ENCODE measurements at regions not wholly inside any gene's neighbourhood (a gene's known extent, or its start where the extent isn't known, plus 50 kb on each side); places are given as distances from the start of the nearest gene placed in this dataset.

GRCh38 chr7:113000316-113001020 is 86.2 kb downstream of the GPR85 start:
- CTCF ChIA-PET = no interaction called here
- ATAC-seq (no peak), DNase-seq (ENCODE audit: low spot score) (no peak)
- Mint-ChIP-seq H3K4me1 (peaks cover 6% of the 10 kb centered on the region; the same call in 1 of the 2 replicates), H3K36me3 (no peaks in the 10 kb centered on the region), H3K27me3 (ENCODE audit: low read depth) (no peaks in the 10 kb centered on the region), H3K4me3 (no peak overlapping the region), H3K9me3 (no peaks in the 10 kb centered on the region), H3K27ac (no peak overlapping the region)
- POLR2A ChIA-PET = no interaction called here
- no peak for TF ChIP-seq FOXJ3 (CRISPR knock-in tag; IDR thresholded peaks at IDR 0.05; ENCODE audit: borderline replicate concordance)
- TF ChIP-seq, protein P1, sequence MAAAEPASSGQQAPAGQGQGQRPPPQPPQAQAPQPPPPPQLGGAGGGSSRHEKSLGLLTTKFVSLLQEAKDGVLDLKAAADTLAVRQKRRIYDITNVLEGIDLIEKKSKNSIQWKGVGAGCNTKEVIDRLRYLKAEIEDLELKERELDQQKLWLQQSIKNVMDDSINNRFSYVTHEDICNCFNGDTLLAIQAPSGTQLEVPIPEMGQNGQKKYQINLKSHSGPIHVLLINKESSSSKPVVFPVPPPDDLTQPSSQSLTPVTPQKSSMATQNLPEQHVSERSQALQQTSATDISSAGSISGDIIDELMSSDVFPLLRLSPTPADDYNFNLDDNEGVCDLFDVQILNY (CRISPR knock-in tag; IDR thresholded peaks at IDR 0.05) = no peak
- TF ChIP-seq, protein P2, sequence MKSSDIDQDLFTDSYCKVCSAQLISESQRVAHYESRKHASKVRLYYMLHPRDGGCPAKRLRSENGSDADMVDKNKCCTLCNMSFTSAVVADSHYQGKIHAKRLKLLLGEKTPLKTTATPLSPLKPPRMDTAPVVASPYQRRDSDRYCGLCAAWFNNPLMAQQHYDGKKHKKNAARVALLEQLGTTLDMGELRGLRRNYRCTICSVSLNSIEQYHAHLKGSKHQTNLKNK (CRISPR knock-in tag; IDR thresholded peaks at IDR 0.05) = no peak
- no peak for TF ChIP-seq CREM (CRISPR knock-in tag; IDR thresholded peaks at IDR 0.05)
- TF ChIP-seq ZBTB43 (CRISPR knock-in tag; IDR thresholded peaks at IDR 0.05) = no peak
- TF ChIP-seq ERG (CRISPR knock-in tag; IDR thresholded peaks at IDR 0.05) = no peak
- TF ChIP-seq, protein P3, sequence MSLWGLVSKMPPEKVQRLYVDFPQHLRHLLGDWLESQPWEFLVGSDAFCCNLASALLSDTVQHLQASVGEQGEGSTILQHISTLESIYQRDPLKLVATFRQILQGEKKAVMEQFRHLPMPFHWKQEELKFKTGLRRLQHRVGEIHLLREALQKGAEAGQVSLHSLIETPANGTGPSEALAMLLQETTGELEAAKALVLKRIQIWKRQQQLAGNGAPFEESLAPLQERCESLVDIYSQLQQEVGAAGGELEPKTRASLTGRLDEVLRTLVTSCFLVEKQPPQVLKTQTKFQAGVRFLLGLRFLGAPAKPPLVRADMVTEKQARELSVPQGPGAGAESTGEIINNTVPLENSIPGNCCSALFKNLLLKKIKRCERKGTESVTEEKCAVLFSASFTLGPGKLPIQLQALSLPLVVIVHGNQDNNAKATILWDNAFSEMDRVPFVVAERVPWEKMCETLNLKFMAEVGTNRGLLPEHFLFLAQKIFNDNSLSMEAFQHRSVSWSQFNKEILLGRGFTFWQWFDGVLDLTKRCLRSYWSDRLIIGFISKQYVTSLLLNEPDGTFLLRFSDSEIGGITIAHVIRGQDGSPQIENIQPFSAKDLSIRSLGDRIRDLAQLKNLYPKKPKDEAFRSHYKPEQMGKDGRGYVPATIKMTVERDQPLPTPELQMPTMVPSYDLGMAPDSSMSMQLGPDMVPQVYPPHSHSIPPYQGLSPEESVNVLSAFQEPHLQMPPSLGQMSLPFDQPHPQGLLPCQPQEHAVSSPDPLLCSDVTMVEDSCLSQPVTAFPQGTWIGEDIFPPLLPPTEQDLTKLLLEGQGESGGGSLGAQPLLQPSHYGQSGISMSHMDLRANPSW (CRISPR knock-in tag; conservative IDR thresholded peaks at IDR 0.05; ENCODE audit: low read depth) = no peak
- TF ChIP-seq TCF7 (CRISPR knock-in tag; IDR thresholded peaks at IDR 0.05; ENCODE audit: low read depth) = no peak
- TF ChIP-seq, protein P4, sequence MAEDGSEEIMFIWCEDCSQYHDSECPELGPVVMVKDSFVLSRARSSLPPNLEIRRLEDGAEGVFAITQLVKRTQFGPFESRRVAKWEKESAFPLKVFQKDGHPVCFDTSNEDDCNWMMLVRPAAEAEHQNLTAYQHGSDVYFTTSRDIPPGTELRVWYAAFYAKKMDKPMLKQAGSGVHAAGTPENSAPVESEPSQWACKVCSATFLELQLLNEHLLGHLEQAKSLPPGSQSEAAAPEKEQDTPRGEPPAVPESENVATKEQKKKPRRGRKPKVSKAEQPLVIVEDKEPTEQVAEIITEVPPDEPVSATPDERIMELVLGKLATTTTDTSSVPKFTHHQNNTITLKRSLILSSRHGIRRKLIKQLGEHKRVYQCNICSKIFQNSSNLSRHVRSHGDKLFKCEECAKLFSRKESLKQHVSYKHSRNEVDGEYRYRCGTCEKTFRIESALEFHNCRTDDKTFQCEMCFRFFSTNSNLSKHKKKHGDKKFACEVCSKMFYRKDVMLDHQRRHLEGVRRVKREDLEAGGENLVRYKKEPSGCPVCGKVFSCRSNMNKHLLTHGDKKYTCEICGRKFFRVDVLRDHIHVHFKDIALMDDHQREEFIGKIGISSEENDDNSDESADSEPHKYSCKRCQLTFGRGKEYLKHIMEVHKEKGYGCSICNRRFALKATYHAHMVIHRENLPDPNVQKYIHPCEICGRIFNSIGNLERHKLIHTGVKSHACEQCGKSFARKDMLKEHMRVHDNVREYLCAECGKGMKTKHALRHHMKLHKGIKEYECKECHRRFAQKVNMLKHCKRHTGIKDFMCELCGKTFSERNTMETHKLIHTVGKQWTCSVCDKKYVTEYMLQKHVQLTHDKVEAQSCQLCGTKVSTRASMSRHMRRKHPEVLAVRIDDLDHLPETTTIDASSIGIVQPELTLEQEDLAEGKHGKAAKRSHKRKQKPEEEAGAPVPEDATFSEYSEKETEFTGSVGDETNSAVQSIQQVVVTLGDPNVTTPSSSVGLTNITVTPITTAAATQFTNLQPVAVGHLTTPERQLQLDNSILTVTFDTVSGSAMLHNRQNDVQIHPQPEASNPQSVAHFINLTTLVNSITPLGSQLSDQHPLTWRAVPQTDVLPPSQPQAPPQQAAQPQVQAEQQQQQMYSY (CRISPR knock-in tag; IDR thresholded peaks at IDR 0.05) = no peak
- TF ChIP-seq HMGA2 (CRISPR knock-in tag; IDR thresholded peaks at IDR 0.05) = no peak
- no peak for TF ChIP-seq TP53 (CRISPR knock-in tag; IDR thresholded peaks at IDR 0.05)
- TF ChIP-seq OVOL2 (CRISPR knock-in tag; IDR thresholded peaks at IDR 0.05; ENCODE audit: borderline replicate concordance) = no peak
- TF ChIP-seq, protein P5, sequence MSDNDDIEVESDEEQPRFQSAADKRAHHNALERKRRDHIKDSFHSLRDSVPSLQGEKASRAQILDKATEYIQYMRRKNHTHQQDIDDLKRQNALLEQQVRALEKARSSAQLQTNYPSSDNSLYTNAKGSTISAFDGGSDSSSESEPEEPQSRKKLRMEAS (CRISPR knock-in tag; IDR thresholded peaks at IDR 0.05) = no peak
- no peak for TF ChIP-seq FOXP1 (CRISPR knock-in tag; IDR thresholded peaks at IDR 0.05; ENCODE audit: borderline replicate concordance)
- TF ChIP-seq CREB1 (CRISPR knock-in tag; IDR thresholded peaks at IDR 0.05) = no peak
- TF ChIP-seq NR2C2 (CRISPR knock-in tag; IDR thresholded peaks at IDR 0.05) = no peak
- TF ChIP-seq ZNF532 (CRISPR knock-in tag; IDR thresholded peaks at IDR 0.05; ENCODE audit: borderline replicate concordance) = no peak
- no peak for TF ChIP-seq HMGXB4 (CRISPR knock-in tag; IDR thresholded peaks at IDR 0.05)

All from WTC11 (cell line).